Stimulated activated CD4-positive, alpha-beta T cell treated with anti-CD3 and anti-CD28 coated beads, Interleukin-12 subunit alpha, Interleukin-12 subunit beta, amount 100 ng/mL, for 48 hours (primary cell): ENCODE measurements at regions not wholly inside any gene's neighbourhood (a gene's known extent, or its start where the extent isn't known, plus 50 kb on each side); places are given as distances from the start of the nearest gene placed in this dataset.

ENCODE experiments used
- DNase-seq, 3 donors: peaks; one replicate each; pipeline ENCODE4 v3.0.0-alpha.2; 2020; ENCODE audit warnings: low read depth in 2 of 3, low spot score in 1 of 3

DNA sequence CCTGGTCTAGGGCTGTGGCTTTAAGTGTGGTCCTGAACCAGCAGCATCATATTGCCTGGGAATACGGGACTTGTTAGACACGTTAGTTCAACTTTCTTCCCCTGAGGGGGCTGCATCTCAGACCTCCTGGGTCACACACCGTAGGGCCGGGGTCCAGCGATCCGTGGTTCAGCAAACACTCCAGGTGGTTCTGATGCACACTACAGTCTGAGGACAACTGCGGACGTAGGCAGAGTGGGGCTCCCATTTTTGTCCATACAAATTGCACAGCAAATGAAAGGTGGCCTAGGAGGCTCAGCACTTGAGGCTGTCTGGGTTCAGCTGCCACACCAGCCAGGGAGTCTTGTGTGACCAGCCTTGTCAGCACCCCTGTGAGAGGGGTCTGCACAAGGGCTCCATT lies 233.1 kb downstream of the QKI start:
- DNase-seq, result no peak

GRCh38 chr6:163646866-163647265 lies 232.3 kb downstream of the QKI start:
- no peak for DNase-seq

DNA sequence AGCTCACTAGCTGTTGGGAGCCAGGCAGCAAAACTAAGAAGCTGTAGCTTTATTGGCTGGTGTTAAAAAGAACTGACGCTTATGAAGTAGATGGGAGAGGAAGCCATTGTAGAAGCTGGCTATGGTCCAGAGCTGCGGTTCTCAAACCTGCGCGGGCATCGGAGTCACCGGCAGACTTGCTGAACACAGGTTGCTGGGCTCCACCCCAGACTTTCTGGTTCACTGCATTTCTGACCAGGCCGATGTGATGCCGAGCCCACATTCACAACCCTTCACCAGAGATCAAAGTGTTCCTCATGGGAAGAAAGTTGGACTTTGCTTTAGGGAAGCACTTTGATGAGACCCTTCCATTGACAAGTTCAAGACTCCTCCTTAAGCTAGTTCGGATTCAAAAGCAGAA lies 231.6 kb downstream of the QKI start:
- DNase-seq, result no peak

- no peak for DNase-seq
Measured at GRCh38 chr6:163645560-163645959, 231.0 kb downstream of the QKI start.

DNA sequence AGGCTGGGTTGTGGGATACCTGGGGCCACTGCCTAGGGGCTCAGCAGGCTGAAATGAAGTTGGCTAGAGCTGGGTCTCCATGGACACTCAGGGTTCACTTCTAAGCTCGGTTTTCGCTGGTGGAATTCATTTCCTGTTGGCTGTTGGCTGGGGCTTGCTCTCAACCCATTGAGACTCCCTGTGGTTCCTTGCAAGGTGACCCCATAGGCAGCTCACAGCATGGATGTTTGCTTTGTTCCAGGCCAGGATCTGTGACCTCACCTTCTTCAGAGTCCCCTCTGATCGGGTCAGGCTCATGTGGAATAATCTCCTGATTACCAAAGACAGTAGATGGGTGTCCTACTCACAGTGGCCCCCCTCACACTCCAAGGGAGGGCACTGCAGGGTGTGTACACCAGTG lies 229.3 kb downstream of the QKI start:
- DNase-seq, result no peak

DNA sequence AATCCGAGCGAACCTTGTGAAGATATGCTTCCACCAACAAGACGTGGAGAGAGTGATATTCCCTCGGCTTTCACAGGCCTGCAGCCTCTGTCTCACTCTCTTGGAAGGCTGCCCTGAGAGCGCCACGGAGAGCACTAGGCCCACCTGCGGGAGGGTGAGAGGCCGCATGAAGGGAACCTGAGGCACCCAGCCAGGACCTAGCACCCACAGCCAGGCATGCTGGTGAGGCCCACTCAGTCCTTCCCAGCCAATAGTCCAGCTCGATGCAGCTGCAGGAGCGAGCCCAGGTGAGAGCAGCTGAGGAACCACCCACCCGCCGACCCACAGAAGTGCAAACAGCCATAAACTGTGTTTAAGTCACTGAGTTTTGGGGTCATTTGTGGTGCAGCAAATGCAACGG lies 227.2 kb downstream of the QKI start:
- no peak for DNase-seq

GRCh38 chr6:163640641-163641040 lies 226.1 kb downstream of the QKI start:
- no peak for DNase-seq

- no peak for DNase-seq
Measured at GRCh38 chr6:163637524-163637923, 223.0 kb downstream of the QKI start.

DNA sequence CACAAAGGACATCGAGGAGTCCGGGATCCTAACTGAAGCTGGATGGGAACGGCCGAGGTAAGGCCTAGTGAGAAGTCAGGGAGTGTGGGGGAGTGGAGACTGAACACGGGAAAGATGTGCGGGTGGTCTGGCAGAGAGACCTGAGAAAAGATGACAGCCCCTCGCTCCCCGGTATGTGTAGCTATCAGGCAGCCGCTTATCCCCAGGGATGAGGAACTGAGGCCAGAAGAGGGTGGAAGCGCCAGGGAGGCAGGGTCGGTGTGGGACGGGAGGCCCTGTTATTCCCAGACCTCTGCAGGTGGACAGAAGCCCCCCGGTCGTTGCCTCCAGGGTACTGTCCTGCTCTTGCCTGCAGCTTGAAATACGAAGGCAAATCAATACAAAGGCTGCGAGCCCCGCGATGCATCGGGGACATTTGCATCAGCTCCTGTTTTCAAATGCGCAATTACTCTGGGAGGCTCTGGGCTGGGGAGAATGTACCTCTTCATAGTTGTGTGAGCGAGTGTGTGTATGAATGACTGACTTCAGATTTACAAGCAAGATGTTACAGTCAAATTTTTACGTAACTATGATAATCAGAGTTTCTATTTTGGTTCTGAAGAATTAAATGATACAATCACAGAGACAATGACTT lies 221.3 kb downstream of the QKI start:
- no peak for DNase-seq

DNA sequence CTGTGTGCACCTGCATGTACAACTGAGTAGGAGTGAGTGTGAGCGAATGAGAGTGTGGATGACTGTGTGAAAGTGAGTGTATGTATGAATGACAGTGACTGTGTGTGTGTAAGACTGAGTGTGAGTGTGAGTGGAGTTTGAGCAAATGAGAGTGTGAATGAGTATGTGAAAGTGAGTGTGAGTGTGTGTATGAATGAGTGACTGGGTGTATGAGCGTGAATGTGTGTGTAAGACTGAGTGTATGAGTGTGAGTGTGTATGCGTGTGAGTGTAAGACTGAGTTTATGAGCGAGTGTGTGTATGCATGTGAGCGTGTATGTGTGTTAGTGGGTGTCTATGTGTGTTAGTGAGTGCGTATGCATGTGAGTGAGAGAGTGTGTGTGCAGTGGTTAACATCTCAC lies 220.8 kb downstream of the QKI start:
- no peak for DNase-seq

- no peak for DNase-seq
Measured at GRCh38 chr6:163634211-163635171, 220.0 kb downstream of the QKI start.

DNA sequence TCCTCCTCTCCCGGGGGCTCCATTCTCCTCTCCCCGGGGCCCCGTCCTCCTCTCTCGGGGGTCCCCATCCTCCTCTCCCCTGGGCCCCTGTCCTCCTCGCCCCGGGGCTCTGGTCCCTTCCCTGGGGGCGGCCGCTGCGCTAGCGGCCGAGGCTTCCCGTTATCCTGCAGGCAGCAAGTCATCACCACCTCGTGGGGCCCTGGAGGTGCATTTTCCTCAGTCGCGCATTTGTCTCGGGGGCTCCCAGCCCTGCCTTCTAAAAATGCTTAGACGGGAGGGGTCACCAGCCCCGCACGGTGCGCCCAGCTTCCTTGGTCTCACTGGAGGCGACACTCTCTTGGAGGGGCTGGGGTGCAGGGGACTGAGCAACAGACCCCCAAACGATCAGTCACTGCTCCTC lies 216.5 kb downstream of the QKI start:
- no peak for DNase-seq

DNA sequence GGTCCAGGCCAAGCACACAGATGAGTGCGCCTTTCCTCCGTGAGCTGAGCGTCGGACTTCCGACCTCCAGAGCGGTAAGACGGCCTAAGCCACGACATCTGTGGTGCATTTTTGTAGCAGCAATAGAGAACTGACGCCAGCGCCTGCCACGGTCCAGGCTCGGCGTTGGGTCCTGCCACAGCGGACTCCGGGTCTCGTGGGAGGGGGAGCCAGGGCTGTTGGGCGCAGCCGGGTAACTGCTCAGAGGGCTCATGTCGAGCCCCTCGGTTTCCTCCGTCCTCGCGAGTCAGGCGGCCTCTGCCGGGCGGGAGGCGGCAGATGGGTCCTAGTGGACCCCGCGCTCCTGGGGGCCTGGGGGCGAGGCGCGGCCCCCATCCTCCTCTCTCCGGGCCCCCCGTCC lies 216.1 kb downstream of the QKI start:
- DNase-seq, result no peak

GRCh38 chr6:163630096-163630495 lies 215.6 kb downstream of the QKI start:
- no peak for DNase-seq
